Suprapubic skin (tissue), 4 donors: ENCODE measurements at regions not wholly inside any gene's neighbourhood (a gene's known extent, or its start where the extent isn't known, plus 50 kb on each side); places are given as distances from the start of the nearest gene placed in this dataset.
"Not testable (repeated sequence)": the region's sequence is repeated elsewhere in the genome, so short reads cannot be mapped to it uniquely, and the experiment has no call there.

Experiments
- DNase-seq, 2 donors: peaks; one replicate each; pipeline ENCODE4 v3.0.0-alpha.2; 2019; ENCODE audit warnings: low spot score in 2 of 2
- H3K27ac ChIP-seq: fragments of 200-600 bp; sonication (generic); one replicate; pipeline ENCODE4 v1.5.1; 2019
- H3K27me3 ChIP-seq: fragments of 200-600 bp; sonication (generic); one replicate; pipeline ENCODE4 v1.5.1; 2019
- H3K36me3 ChIP-seq: fragments of 200-600 bp; sonication (generic); one replicate; pipeline ENCODE4 v1.5.1; 2019
- H3K4me1 ChIP-seq: fragments of 200-600 bp; sonication (generic); one replicate; pipeline ENCODE4 v1.5.1; 2019
- H3K4me3 ChIP-seq: fragments of 200-600 bp; sonication (generic); one replicate; pipeline ENCODE4 v1.5.1; 2019; ENCODE audit warnings: mild to moderate bottlenecking
- H3K9me3 ChIP-seq: fragments of 200-600 bp; sonication (generic); one replicate; pipeline ENCODE4 v1.5.1; 2019
- EP300 ChIP-seq: sonication (generic); formaldehyde crosslinking; IDR thresholded peaks from one replicate; pipeline ENCODE4 v1.6.1; 2017; ENCODE audit warnings: antibody characterized with exemption
- POLR2A ChIP-seq, 2 donors: fragments of 450-650 bp; IDR thresholded peaks; one replicate each; pipeline ENCODE4 v1.6.1; 2017; ENCODE audit warnings: antibody characterized with exemption in 2 of 2, mild to moderate bottlenecking in 2 of 2, moderate library complexity in 2 of 2
- POLR2AphosphoS5 ChIP-seq, 3 donors: sonication (generic); formaldehyde crosslinking; IDR thresholded peaks; one replicate each; pipeline ENCODE4 v1.6.1; 2017; ENCODE audit warnings: antibody characterized with exemption in 3 of 3
- WGBS: methylation state at CpG from one replicate; pipeline ENCODE4 v1.1.5; 2018; 5-methylcytosine and 5-hydroxymethylcytosine counted together
- TF ChIP-seq, protein P1 (sequence below), 2 donors: fragments of 200-600 bp in 1 of 2; fragments of 450-650 bp in 1 of 2; sonication (generic) in 1 of 2; IDR thresholded peaks; one replicate each; pipeline ENCODE4 v1.5.1; 2016 to 2019; ENCODE audit warnings: antibody characterized with exemption in 2 of 2, mild to moderate bottlenecking in 1 of 2, moderate library complexity in 1 of 2

- no peak for DNase-seq
- Histone ChIP-seq H3K27ac (no peak overlapping the region), H3K4me1 (no peaks in the 10 kb centered on the region), H3K9me3 (no peaks in the 10 kb centered on the region), H3K4me3 (no peak overlapping the region), H3K27me3 (no peaks in the 10 kb centered on the region), H3K36me3 (no peaks in the 10 kb centered on the region)
- TF ChIP-seq, protein P1, sequence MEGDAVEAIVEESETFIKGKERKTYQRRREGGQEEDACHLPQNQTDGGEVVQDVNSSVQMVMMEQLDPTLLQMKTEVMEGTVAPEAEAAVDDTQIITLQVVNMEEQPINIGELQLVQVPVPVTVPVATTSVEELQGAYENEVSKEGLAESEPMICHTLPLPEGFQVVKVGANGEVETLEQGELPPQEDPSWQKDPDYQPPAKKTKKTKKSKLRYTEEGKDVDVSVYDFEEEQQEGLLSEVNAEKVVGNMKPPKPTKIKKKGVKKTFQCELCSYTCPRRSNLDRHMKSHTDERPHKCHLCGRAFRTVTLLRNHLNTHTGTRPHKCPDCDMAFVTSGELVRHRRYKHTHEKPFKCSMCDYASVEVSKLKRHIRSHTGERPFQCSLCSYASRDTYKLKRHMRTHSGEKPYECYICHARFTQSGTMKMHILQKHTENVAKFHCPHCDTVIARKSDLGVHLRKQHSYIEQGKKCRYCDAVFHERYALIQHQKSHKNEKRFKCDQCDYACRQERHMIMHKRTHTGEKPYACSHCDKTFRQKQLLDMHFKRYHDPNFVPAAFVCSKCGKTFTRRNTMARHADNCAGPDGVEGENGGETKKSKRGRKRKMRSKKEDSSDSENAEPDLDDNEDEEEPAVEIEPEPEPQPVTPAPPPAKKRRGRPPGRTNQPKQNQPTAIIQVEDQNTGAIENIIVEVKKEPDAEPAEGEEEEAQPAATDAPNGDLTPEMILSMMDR (IDR thresholded peaks at IDR 0.05), result no peak
- TF ChIP-seq EP300 (no peak), POLR2A (IDR thresholded peaks at IDR 0.05) (no peak), POLR2AphosphoS5 (IDR thresholded peaks at IDR 0.05) (no peak)
These were observed 292.9 kb upstream of the CA10 start for GRCh38 chr17:52451294-52451861.

- H3K9me3 ChIP-seq, result no peaks in the 10 kb centered on the region
- TF ChIP-seq, protein P1 (IDR thresholded peaks at IDR 0.05), result no peak
- no peak for TF ChIP-seq POLR2AphosphoS5 (IDR thresholded peaks at IDR 0.05)
- TF ChIP-seq POLR2A (IDR thresholded peaks at IDR 0.05), result no peak
- TF ChIP-seq EP300, result no peak
- no peak for DNase-seq
- H3K4me1 ChIP-seq, result no peaks in the 10 kb centered on the region
- H3K36me3 ChIP-seq, result no peaks in the 10 kb centered on the region
- no peak overlapping the region for H3K4me3 ChIP-seq
- WGBS, result 71% methylated on average over 2 of the region's 2 CpGs
- H3K27ac ChIP-seq, result no peak overlapping the region
- no peaks in the 10 kb centered on the region for H3K27me3 ChIP-seq
These were observed 283.8 kb upstream of the CA10 start for GRCh38 chr17:52442350-52442749.

- H3K4me1 ChIP-seq, result no peaks in the 10 kb centered on the region
- 78% methylated on average over 2 of the region's 2 CpGs for WGBS
- no peaks in the 10 kb centered on the region for H3K27me3 ChIP-seq
These were observed 262.1 kb upstream of the CA10 start for GRCh38 chr17:52420555-52421078.

DNA sequence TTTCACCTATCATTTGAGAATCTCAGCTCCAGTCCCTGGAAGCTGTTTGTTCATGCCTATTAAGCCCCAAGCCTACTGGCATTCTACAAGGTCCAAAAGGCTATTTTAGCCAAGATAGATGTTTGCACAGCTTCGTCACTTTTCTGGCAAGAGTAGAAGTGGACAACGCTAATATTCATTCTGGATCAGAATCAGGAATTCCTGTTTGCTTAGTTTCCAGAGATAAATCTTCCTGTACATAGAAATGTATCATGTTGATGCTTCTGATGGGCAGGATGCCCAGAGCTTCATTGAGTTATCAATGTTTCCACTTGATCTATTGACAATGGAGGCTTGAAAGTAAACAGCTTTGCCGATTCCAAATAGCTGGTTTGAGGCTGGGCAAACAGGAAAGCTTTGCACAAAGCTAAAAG, 260.7 kb upstream of the CA10 start:
- no peak for TF ChIP-seq POLR2A (IDR thresholded peaks at IDR 0.05)
- TF ChIP-seq, protein P1 (IDR thresholded peaks at IDR 0.05), result no peak
- TF ChIP-seq POLR2AphosphoS5 (IDR thresholded peaks at IDR 0.05), result no peak
- no peak for TF ChIP-seq EP300
- WGBS, result 46% methylated on average over 3 of the region's 3 CpGs
- H3K27me3 ChIP-seq, result no peaks in the 10 kb centered on the region
- H3K36me3 ChIP-seq, result no peaks in the 10 kb centered on the region
- no peak for DNase-seq
- no peak overlapping the region for H3K4me3 ChIP-seq
- no peaks in the 10 kb centered on the region for H3K4me1 ChIP-seq
- no peaks in the 10 kb centered on the region for H3K9me3 ChIP-seq
- H3K27ac ChIP-seq, result no peak overlapping the region

More at GRCh38 chr17:52420555-52421078, 262.1 kb upstream of the CA10 start:
- H3K9me3 ChIP-seq, result no peaks in the 10 kb centered on the region
- no peak overlapping the region for H3K27ac ChIP-seq
- no peaks in the 10 kb centered on the region for H3K36me3 ChIP-seq
- TF ChIP-seq, protein P1 (IDR thresholded peaks at IDR 0.05), result no peak
- no peak for TF ChIP-seq EP300
- no peak for TF ChIP-seq POLR2AphosphoS5 (IDR thresholded peaks at IDR 0.05)
- no peak for TF ChIP-seq POLR2A (IDR thresholded peaks at IDR 0.05)
- DNase-seq, result no peak
- H3K4me3 ChIP-seq, result no peak overlapping the region

- no peaks in the 10 kb centered on the region for H3K36me3 ChIP-seq
- no peak for DNase-seq
- H3K4me3 ChIP-seq, result no peak overlapping the region
- H3K27me3 ChIP-seq, result no peaks in the 10 kb centered on the region
- H3K9me3 ChIP-seq, result no peaks in the 10 kb centered on the region
- WGBS, result 41% methylated on average over 1 of the region's 1 CpG
- no peaks in the 10 kb centered on the region for H3K4me1 ChIP-seq
- no peak for TF ChIP-seq POLR2AphosphoS5 (IDR thresholded peaks at IDR 0.05)
- TF ChIP-seq, protein P1 (IDR thresholded peaks at IDR 0.05), result no peak
- no peak for TF ChIP-seq POLR2A (IDR thresholded peaks at IDR 0.05)
- no peak for TF ChIP-seq EP300
- no peak overlapping the region for H3K27ac ChIP-seq
These were observed 252.3 kb upstream of the CA10 start for GRCh38 chr17:52410781-52411180.

DNA sequence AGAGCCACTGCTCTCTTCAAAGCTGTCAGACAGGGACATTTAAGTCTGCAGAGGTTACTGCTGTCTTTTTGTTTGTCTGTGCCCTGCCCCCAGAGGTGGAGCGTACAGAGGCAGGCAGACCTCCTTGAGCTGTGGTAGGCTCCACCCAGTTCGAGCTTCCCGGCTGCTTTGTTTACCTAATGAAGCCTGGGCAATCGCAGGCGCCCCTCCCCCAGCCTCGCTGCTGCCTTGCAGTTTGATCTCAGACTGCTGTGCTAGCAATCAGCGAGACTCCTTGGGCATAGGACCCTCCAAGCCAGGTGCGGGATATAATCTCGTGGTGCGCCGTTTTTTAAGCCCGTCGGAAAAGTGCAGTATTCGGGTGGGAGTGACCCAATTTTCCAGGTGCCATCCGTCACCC, 250.7 kb upstream of the CA10 start:
- not testable (repeated sequence) for H3K4me3 ChIP-seq, H3K4me1 ChIP-seq, H3K27ac ChIP-seq, H3K27me3 ChIP-seq, H3K36me3 ChIP-seq, DNase-seq, H3K9me3 ChIP-seq
- WGBS, result 89% methylated on average over 11 of the region's 15 CpGs
